GM18517 (cell line): ENCODE measurements at regions not wholly inside any gene's neighbourhood (a gene's known extent, or its start where the extent isn't known, plus 50 kb on each side); places are given as distances from the start of the nearest gene placed in this dataset.
"Not testable (repeated sequence)": the region's sequence is repeated elsewhere in the genome, so short reads cannot be mapped to it uniquely, and the experiment has no call there.

Experiments used
- ATAC-seq: cut with Tn5 transposase; IDR thresholded peaks from one replicate; pipeline ENCODE4 v1.9.1; 2021; ENCODE audit warnings: mild to moderate bottlenecking, moderate library complexity; ENCODE audit not compliant: unreplicated experiment

DNA sequence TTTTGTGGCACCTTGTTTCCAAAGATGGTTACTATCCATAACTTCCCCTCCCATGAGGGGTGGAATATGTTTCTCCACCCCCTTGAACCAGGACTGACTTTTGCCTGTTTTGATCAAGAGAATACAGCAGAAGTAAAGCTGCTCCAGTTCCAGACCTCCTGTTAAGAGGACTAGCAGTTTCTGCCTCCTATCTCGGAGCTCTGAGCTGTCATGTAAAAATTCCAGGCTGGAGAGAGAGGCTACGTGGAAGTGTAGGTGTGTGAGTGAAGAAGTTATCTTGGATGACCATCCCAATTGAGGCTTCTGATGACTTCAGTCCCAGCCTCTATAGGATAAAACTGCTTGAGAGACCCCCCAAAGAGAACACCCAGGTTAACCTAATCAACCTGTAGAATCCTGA is 511.7 kb upstream of the IMPG1 start:
- ATAC-seq: no peak

DNA sequence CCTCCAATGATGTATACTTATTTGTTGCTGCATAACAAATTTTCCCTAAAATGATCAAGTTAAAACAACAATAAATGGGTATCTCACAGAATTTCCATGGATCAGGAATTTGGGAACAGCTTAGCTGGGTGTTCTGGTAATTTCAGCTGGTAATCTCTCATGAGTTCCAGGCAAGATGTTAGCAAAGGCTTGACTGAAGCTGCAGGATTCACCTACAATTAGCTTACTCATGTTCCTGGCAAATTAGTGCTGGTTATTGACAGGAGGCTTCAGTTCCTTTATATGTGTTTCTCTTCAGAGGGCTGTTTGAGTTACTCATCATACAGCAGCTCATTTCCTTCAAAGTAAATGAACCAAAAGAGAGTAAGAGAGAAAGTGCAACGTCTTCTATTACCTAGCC is 506.3 kb upstream of the IMPG1 start:
- ATAC-seq: no peak

- no peak for ATAC-seq
Measured at GRCh38 chr6:76574746-76575145, 502.3 kb upstream of the IMPG1 start.

- ATAC-seq: no peak
Measured at GRCh38 chr6:76565932-76566331, 493.5 kb upstream of the IMPG1 start.

DNA sequence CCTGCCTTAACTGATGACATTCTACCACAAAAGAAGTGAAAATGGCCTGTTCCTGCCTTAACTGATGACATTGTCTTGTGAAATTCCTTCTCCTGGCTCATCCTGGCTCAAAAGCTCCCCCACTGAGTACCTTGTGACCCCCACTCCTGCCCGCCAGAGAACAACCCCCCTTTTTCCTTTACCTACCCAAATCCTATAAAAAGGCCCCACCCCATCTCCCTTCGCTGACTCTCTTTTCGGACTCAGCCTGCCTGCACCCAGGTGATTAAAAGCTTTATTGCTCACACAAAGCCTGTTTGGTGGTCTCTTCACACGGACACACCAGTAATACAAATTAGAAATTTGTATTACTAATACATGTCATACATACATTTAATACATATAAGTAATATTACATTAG is 489.9 kb upstream of the IMPG1 start:
- not testable (repeated sequence) for ATAC-seq

GRCh38 chr6:76560851-76561755 is 488.6 kb upstream of the IMPG1 start:
- not testable (repeated sequence) for ATAC-seq

- no peak for ATAC-seq
Measured at GRCh38 chr6:76553256-76553655, 480.8 kb upstream of the IMPG1 start.

DNA sequence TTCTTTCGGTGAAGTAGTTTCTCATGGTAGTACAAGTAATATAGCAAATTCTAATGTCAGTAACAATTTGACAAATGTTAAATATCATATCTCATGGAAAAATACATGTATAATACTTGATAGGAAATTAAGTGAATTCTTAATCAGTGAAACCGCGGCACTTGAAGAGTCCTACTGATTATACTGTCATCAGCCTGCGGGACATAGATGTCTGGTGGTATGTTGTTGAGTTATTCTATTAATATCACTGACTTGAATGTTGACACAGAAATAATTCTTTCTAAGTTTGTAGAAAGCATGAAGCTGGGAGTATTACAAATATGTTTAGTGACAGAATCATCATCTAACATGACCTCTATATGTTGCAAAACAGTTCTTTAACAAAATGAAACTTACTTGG is 479.8 kb upstream of the IMPG1 start:
- ATAC-seq: no peak

DNA sequence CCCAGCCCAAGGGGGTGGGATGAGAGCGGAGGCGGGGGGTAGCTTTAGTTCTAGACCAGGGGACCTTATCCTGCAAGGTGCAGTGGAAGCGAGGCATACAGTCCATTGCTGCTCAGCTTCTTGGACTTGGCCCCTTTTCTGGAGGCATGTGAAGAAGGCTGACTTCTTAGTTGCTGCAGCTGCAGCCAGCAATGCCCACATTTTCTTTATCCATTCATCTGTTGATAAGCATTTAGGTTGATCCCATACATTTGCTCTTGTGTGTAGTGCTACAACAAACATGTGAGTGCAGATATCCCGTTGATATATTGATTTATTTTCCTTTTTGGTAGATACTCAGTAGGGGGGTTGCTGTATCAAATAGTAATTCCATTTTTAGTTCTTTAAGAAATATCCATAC is 461.2 kb upstream of the IMPG1 start:
- no peak for ATAC-seq

DNA sequence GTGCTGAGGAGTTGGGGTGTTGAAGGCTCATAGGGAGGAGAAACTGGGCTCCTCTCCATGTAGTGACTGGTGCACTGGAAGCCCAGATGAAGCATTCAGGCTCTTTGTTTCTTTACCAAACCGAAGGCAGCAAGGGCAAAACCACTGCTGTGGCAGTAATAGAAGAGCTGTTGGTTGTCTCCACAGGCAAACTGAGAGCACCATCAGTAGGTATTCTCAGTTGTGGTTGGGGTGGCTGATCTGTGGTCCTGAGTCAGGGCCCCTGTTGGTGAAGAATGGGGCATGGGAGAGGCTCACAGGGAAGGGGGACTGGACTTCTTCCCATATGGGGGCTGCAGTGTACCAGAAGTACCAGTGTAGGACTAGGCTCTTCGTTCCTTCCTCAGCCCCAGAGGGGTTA is 460.2 kb upstream of the IMPG1 start:
- no peak for ATAC-seq

GRCh38 chr6:76518443-76518842 is 446.0 kb upstream of the IMPG1 start:
- ATAC-seq: no peak

DNA sequence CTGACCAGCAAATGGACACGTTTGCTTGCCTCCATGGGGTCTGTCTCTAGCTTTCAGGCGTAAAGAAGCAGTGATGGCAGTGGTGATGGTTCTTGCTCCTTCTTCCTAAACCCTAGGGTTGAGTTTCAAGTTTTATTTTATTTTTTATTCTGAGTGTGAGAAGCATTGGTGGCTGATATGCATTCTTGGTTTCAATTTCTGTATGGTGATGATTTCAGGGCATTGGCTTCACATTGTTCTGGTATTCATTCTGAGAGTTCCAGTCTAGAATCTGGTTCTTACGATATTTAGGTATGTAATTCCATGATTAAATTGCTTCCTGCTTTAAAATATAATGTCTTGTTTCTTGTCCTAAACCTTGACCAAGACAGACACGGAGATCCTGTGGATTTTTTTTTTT is 444.5 kb upstream of the IMPG1 start:
- no peak for ATAC-seq

- no peak for ATAC-seq
Measured at GRCh38 chr6:76510489-76510888, 438.0 kb upstream of the IMPG1 start.

DNA sequence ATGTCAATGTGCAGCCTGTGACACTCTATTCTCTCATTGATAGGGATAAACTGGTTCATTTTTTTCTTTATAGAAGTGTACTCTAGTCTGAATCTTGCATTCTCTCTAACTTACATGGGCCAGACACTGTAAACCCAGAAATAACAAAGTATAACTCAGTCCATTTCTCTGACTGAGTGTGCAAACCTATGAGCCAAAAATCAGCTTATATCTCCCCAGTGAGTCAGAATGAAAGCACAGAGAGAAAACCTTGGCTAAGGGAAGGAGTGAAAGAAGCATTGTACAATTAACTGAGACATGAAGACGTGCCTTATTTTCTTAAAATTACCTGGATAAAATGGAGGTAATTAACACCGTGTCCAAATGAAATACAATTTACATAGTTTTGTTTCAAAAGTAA is 436.9 kb upstream of the IMPG1 start:
- ATAC-seq: no peak

DNA sequence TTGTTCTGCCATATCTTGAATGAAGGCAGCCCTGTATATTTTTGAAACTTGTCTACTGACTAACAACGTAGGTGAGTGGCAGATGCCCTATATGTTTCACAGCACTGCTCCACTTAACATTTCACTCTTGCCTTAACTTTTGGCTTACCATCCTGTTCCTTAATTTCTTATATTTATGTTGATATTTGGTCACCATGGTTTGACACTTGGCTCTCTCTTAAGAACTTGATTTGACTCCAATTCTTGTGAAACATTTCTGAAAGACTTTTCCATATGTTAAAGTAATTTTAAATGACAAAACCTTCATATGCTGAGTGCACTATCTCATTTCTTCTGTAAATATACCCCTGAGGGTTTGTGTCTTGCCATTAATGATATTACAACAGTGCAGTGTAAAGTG is 434.3 kb upstream of the IMPG1 start:
- no peak for ATAC-seq

GRCh38 chr6:76495909-76496308 is 423.4 kb upstream of the IMPG1 start:
- no peak for ATAC-seq

GRCh38 chr6:76491376-76491775 is 418.9 kb upstream of the IMPG1 start:
- ATAC-seq: not testable (repeated sequence)

DNA sequence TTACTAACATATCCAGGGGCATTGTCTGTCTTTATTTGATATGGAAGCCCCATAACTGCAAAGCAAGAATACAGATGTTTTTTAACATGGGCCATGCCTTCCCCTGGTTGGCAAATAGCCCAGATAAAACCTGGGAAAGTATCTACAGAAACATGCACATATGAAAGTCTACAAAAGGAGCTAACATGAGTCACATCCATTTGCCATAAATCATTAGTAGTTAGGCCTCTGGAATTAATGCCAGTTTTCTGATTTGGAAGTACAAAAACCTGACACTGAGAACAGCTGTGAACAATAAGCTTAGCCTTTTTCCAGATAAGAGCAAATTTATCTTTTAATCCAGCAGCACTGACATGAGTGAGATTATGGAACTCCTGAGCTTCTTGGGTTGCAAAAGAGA is 418.0 kb upstream of the IMPG1 start:
- no peak for ATAC-seq

GRCh38 chr6:76481101-76481500 is 408.6 kb upstream of the IMPG1 start:
- no peak for ATAC-seq

- ATAC-seq: no peak
Measured at GRCh38 chr6:76472858-76473257, 400.4 kb upstream of the IMPG1 start.

DNA sequence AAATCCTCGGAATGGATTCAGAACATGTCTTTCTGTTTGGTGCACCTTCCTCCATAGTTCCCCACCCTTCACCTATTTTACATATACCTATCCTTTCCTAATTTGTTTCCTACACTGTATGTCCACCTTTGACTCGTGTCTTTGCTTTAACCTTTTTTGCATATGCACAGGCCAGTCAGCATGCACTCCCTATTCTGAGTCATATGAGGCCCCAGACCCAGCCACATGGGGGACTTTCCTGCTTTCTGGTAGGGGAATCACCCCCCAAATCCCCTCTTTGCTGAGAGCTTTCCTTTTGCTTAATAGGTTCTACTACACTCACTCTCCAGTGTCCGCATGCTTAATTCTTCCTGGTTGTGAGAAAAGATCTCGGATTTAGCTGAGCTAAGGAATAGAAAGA is 393.8 kb upstream of the IMPG1 start:
- ATAC-seq: no peak

DNA sequence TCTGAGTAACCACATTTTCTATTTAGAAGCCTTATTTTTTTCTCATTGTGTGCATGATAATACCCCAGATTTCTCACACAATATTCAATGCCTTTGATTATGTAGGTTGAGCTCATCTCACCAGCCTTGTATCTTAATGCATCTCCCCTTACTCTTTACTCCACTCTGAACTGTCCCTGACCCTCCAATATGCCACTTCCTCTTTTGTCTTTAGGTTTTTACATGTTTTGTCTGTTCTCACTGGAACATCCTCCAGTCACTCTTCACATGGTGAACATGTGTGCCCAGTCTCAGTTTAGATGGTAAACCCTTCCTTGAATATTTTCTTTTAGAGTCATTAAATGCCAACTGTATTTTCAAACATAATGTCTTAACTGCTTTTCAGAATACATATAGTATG is 392.9 kb upstream of the IMPG1 start:
- no peak for ATAC-seq

DNA sequence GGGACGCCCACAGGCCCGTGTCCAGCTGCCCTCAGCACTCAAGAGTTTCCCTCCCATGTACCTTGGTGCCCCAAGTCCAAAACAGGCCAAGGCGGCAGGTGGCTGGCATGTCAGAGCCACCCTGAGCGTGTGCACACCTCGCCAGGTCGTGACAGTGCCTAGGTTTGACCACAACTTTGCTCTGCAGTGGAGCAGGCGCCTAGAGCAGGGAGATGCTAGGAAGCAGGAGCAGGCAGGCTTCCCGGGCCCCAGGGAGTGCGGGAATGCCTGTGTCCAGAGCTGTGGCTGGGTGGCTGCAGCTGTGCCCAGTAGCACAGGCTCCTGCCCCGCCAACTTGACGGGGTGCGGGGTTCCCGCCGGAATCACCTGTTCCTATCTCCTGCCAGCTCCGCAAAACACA is 380.8 kb upstream of the IMPG1 start:
- no peak for ATAC-seq
